SIG-M5 (cell line): ENCODE measurements at regions not wholly inside any gene's neighbourhood (a gene's known extent, or its start where the extent isn't known, plus 50 kb on each side); places are given as distances from the start of the nearest gene placed in this dataset.

Experiments
- DNase-seq: peaks from one replicate; lab custom pipeline; 2025; lab: John Stamatoyannopoulos, UW

DNA sequence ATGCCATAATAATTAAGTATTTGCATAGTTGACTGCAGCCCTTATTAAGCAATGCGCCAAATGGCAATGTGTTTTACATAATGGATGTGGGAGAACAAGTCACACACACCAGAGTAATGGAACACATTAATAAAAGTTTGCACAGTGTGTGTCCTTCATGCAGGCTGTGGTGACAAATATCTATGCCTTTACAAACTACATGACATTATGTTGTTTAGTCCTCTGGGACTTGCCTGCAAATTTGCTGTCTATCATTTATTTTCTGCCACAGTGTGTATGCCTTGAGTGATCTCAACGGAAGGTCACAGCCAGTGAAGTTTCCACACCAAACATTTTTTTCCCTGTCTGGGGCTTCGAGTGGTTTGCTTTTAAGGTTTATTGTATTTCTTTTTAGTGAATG is 175.2 kb upstream of the TMEFF2 start:
- no peak for DNase-seq

DNA sequence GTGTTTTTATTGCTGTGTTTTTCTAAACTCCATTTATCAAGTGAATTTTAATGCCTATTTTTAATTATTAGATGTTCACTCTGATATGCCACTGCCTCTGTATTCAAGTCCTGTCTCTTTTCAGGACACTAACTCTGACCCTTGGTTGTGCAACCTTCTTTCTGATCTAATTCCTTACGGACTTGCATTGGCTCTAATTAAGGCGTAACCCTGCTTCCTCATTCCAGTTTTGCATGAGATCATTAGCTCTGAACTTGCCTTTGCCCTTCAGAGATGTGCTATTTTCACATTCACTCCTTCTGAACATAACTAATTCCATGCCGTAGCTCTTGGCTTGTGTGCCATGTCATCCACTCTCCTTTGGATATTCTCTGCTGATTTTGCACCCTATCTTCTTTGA is 162.5 kb upstream of the TMEFF2 start:
- no peak for DNase-seq

DNA sequence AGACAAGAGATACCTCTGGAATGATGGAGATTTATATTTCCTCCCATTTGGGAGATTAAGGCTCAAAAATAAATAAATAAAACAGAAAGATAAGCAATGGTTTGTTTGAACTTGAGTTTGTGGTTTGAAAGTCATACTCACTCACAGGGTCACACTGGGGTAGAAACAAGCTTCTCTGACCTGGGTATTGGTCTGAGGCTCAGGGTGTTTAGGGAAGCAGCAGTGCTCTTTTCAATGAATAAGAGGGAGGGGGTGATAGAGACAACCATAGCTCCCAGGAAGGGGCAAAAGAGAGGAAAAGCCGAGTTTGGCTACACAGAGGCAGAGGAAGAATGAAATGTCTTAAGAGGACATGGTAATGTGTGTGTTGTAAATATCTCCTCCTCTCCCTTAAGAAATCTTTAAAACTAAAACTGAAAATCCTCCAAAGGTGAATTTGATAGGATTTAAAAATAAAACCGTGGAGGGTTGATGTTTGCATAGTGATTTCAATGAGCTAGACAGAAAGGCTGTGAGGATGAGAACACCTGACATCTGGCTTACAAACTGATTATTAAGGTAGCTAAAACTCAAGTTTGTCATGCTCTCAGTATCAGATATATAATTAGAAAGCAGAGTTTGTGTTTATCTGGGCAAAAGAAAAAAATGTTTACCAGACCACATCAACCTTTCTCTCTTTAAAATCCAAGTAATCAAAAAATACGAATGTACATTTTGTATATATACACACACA is 159.9 kb upstream of the TMEFF2 start:
- no peak for DNase-seq

DNA sequence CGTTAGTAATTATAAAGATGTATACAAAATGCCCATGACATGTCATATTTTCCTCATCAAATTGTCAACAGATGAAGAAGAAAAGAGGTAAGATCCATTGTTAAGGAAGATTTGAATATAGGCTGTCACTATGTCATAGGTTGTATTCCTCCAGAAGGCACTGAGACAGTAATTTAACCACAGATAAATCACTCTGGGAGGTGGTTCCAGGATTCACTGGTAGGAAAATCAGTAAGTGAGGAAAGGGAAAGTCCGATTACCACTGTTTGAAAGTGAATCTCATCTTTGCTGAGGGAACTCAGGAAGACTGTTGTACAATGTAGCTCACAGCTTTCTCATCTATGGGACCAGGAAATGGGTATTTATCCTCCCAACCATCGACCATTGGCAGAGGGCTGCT is 152.8 kb upstream of the TMEFF2 start:
- DNase-seq = no peak

DNA sequence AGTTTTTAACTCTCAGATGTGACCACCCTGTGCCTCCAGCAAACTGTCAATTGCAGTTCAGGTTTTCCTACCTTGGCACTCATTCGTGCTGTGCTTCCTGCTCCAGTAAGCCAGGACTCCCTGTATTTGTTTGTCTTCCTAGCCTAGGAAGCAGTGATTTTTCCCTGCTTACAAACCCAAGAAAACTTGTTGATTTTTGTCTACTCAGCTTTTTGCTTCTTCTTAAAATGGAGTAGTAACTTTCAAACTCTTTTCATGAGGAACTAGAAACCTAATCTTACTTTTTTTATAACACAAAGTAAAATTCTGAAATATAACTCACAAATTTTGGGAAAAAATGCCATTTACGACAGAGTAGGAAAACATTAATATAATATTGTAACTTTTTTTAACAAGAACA is 150.6 kb upstream of the TMEFF2 start:
- no peak for DNase-seq

DNA sequence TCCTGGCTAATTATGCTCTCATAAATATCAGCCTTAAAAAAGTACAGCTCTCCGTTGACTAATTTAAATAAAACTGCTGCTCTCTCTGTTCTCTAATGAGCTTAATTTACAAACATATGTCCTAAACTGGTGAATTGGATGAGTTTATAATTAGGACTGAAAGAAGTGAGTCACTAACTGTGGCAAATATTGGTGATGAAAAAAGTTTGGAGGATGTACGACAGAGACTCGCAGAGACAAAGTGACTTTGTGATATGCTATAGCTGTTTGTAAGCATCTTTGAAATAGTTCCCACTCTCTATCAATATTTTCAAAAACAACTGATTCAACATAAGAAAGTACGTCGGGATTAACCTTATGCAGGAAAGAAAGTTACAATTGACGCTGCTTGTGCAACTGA is 138.9 kb upstream of the TMEFF2 start:
- DNase-seq = no peak

DNA sequence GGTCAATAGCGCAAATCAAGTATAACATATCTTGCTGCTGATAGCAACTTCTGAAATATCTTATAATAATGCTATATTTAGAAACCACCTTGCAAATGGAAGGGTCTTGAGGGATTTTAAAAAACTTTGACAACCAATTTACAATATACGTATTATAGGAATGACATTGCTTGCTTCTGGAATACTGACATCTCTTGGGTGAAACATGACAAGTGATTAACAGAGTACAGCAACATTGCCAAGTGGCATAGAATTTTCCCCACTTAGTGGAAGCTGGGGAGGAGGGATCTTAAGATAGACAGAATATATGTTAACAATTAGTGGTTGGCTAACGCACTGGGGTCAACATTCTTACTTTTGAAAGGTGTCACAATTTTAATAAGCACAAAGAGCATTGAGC is 133.6 kb upstream of the TMEFF2 start:
- DNase-seq = no peak

DNA sequence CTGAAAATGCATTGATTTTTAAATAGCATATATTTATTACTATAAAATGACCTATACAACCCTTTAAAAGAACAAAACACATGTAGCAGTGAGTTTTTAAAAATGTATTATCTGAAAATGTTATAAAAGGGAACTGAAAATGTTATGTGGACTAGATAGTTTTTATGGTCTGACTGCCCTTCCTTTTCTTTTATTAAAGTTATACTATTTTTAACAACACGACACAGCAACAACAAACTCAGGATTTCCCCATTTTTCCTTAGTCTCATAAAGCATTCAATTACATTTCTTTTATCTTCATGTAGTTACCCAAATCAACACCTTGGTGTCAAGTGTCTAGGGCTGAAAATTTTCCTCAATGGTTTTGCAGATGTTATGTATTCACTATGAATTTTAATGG is 132.8 kb upstream of the TMEFF2 start:
- DNase-seq = no peak

DNA sequence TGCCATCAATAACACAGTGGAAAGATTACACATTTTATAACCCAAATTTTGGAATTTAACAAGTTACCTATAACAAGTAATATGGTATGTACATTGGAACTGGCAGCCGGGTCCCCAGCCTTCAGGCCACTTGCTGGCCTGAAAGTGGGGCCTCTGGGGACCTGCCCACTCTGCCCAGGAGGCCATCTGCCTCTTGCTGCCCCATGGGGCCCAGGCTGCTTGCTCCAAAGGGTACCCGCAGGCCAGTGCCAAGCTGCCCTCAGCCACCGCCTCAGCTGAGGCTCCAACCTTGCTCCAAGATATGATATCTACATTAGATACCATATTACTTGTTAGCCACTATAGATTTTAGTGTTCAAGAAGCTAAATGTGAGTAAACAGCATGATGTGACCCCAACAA is 120.8 kb upstream of the TMEFF2 start:
- DNase-seq = no peak

DNA sequence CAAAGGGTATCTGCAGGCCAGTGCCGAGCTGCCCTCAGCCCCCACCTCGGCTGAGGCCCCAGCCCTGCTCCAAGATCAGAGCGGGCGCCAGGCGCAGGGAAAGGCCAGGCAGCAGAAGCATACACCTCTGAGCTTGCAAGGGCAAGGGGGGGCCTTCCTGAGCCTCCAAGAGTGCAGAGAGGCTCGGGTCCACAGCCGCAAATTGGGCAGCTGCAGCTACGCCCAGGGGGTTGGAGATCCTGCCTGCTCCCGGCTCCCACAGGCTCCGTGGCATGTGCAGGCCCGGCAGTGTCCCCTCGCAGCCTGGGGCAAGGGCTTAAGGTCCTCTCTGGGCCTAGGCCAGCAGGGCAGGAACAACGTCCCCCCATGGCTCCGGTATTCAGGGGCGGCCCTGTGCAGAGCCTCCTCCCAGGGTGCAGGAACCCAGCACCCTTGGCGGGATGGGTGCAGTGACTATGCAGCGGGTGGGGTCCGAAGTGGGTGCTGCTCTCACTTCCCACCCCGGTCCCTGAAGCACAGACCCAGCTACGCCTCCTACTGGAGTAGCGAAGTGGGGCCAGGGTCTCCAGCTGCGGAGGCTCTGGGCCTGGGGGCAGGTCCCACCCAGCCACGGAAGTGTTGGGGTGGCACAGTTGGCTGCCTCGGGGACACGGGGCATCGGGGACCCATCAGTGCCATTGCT is 120.2 kb upstream of the TMEFF2 start:
- DNase-seq = no peak

DNA sequence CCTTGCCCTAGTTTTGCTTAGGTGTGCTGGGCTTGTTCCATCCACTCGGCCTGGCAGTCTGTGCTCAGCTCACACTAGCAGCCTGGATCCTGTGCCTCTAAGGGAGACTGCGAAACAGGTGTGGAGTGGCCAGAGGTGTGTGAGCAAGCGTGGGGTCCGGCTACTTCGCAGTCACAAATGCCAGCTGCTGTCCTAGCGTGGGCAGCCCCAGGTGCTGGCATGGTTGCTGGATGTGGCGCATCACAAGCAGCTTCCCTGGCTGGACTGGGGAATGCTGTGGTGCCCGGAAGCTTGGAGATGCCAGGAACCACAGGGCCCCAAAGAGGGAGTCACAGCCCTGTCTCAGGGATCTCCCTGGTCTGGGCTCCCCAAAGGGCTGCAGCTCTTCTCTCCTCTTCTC is 119.0 kb upstream of the TMEFF2 start:
- DNase-seq = no peak

DNA sequence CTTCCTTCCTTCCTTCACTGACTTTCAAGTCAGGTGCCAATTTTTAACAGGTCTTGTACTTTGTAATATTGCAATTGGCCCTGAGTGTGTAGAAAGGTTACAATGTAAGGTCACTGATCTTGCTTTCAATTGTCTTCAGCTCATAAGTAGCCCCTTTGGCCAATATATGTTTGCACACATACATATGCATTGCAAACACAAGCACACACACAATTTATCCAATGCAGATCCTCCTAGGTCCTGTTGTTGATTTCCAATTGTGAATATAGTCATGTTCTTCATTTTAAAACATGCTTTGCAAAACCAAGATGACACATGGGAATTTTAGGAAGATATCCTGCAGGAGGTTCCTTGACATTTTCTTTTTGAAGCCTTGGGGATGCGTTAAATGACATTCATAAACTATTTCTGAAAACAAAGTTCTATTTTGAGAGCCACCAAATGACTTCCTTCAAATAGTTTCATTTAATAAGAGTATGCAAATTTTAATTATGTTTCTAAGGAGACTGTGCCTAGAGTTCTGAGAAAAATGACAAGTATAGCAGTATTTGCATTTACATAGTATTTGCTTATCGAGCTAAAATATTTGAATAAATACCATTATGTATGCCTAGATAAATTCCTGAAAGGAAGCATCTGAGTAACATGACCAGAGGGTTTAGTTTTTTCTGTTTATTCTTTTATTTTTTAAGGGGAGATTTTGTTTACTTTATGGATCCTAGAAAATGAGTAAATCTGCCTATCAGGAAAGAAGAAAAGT is 117.1 kb upstream of the TMEFF2 start:
- DNase-seq = no peak

DNA sequence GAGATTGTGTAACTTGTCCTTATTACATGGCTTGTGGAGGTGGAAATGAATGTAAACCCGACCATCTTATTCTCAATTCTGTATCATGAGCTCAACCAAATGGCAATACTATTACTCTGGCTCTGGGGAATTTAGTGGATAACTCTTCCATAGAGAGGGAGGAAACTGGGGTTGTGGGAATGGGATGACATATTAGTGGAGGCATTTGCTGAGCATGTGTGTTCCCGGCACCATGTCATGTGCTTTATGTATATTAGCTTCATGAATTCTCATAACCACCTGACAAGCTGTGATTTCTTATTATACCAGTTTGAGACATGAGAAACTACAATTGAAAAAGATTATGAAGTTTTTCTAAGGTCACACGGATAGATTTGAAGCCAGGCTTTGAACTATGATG is 112.8 kb upstream of the TMEFF2 start:
- DNase-seq = no peak

DNA sequence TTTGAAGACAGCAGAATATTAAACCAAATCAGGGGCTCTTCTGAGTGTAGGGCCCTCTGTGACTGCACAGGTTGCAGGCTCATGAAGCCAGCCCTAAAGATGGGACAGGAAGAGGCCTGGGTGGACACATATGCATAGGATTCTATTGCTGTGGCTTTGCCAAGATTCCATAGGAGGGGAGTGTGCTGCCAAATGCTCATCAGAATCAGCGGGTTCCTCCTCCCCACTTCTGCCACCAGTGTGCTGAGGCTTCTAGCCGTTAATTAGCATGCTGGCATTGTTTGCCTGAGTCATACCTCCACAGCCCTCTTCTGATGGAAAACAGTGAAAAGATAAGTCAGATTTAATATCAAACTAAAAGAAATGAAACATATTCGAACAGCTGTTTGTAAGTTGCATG is 103.9 kb upstream of the TMEFF2 start:
- DNase-seq = no peak

DNA sequence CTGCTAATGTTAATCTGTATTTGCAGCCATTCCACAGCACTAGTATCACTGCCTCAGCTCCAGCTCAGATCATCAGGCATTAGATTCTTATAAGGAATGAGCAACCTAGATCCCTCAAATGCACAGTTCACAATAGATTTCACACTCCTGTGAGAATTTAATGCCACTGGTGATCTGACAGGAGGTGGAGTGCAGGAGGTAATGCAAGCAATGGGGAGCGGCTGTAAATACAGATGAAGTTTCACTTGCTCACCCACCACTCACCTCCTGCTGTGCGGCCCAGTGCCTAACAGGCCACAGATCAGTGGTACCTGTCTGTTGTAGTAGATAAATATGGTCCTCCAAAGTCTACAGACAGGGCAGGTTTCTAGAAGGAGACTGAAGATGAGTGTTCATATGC is 97.7 kb upstream of the TMEFF2 start:
- no peak for DNase-seq

DNA sequence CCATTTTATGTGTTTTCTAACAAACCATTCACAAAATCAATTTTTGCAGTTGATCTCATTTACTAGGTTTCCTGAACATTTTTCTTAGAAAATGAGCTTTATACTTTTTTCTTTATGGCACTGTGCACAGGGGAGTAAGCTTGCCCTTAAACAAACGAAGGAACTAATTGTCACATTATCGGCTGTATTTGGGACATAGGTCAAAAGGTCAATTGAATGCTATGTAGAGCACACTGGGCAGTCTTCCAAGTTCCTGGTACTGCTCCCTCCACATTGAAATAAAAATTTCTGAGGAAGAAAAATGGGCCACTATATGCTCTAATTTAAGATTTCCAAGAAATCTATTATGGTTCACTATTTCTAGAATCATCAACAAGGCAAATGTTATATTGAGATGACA is 93.6 kb upstream of the TMEFF2 start:
- DNase-seq = no peak

DNA sequence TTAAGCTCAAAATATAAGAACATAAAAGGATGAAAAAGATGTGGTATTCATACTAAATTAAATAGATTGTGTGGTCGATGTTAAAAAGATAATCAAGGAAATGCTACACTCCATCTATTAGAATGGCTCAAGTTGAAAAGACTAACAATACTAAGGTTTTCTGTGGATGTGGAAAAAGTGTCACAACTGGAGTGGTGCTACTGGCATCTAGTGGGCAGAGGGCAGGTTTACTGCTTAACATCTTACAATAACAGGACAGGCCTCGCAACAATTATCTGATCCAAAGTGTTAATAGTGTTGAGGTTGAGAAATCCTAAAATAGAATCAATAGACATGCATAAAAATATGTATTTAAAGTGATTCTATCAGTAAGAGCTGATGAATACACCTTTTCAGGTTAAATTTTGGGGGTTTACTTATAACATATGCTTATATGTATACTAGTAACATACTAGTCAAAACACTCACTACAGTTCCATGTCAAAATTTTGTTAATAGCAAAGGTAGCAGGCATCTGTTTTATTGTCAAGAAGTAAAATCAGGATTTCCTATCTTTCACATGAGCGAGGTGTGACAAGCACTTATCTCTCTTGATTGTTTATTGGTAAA is 91.5 kb upstream of the TMEFF2 start:
- DNase-seq = no peak

DNA sequence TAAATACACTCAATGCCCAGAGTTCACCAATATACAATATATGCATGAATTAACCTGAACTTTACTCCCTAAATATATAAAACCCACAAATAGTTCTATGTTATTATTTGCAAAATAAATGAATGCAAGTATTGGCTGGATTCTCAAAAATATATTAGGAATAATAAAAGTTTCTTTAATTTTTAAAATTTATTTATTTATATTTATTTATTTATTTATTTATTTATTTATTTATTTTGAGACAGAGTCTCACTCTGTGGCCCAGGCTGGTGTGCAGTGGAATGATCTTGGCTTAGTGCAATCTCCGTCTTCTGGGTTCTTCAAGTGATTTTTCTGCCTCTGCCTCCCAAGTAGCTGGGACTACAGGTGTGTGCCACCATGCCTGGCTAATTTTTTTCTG is 88.7 kb upstream of the TMEFF2 start:
- DNase-seq = no peak

DNA sequence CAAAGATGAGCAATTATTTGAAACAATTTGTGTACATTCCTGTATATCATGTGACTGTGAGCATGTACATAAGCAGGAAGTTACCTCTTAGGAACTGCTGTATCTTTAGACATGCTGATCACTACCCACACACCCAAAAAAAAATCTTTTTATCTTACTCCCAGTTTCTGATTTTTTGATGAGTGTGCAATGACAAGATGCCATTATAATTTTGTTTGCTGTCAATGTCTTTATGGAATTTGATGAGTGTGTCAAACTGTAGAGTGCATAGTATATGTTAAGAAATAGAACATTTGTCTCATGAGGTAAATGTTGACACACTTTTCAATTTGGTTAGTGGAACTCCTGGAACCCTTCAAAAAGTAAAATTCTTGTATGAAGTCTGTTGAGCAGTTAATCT is 84.0 kb upstream of the TMEFF2 start:
- DNase-seq = no peak

DNA sequence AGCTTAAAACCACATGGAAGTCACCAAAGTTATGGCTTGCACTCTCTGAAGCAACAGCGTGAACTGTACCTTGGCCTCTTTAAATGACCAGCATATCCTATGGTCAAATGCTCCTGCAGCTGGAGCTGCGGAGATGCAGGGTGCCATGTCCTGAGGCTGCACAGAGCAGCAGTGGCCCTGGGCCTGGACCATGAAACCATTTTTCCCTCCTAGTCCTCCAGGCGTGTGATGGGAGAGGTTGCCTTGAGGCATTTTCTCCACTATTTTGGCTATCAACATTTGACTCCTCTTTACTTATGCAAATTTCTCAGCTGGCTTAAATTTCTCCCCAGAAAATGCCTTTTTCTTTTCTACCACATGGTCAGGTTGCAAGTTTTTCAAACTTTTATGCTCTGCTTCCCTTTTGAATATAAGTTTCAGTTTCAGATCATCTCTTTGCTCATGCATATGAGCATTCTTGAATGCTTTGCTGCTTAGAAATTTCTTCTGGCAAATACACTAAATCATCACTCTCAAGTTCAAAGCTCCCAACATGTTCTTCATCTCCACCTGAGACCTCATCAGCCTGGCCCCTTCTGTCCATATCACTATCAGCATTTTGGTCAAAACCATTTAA is 82.9 kb upstream of the TMEFF2 start:
- DNase-seq = no peak

DNA sequence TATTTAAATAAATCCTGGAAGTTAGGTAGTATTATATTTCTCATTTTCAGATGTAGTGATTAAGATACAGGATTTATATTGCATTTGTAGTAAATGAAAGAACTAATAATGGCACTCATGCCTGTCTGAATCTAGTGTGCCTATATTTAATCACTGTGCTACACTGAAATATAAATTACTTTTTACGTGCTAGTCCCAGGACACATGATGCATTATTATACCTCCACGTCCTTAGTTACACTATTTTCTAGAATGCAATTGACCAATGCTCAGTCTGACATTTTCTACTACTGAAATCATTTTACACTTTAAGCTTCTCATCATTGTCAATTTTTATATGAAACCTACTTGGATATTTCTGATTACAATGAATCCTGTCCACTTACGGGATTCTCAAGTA is 80.9 kb upstream of the TMEFF2 start:
- no peak for DNase-seq

DNA sequence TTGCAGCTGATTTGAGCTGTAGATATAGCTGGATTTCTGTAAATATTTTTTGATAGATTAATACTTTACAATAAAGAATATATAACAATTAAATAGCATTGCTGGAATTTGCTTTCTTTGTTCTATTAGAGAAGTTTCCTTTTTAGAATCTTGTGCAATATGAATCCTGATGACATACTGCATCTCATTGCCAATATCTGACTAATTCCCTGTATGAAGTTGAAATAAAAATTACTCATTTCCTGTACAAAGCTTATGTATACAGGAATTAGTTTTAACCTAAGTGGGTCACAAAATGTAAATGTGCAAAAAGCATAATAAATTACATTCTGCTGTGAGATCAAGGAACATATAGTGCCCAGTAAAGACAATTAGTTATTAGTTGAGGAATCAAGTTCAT is 72.8 kb upstream of the TMEFF2 start:
- DNase-seq = no peak

DNA sequence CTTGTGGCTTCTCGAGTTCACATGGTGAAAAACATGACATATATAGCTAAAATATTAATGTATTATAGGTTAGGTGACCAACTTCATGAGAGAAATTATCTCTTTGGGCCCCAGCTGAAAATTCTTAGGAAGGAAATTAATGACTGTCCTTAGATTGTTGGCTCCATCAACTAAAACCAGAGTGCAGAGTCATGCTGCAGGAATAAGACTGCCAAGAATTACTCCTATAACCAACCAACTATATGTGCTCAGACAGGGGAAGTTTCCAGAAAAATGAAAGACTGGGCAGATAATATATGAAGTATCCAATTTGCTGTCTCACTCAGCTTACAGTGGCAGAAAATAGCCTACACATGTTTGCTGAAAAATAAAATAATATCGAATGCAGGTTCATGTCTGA is 71.0 kb upstream of the TMEFF2 start:
- DNase-seq = no peak
